ENCODE measurements at regions not wholly inside any gene's neighbourhood (a gene's known extent, or its start where the extent isn't known, plus 50 kb on each side); places are given as distances from the start of the nearest gene placed in this dataset.

GRCh38 chr1:11400567-11400966 lies 78.4 kb upstream of the DISP3 start:
- no peak for DNase-seq (ENCODE audit: low read depth in 1 of 2, low spot score in 1 of 2)
- TF ChIP-seq SPI1 (IDR thresholded peaks at IDR 0.05; ENCODE audit: borderline replicate concordance, low read depth) (no peak), CTCF (IDR thresholded peaks at IDR 0.05; ENCODE audit: insufficient read depth, low read length) (no peak), REST (IDR thresholded peaks at IDR 0.05; ENCODE audit: insufficient replicate concordance, low read depth) (no peak), GABPA (IDR thresholded peaks at IDR 0.05; ENCODE audit: low read depth) (no peak), POLR2AphosphoS5 (IDR thresholded peaks at IDR 0.05; ENCODE audit: low read depth) (no peak)
- H3K27ac ChIP-seq (replicated peaks), result no peak overlapping the region
- H3K4me3 ChIP-seq (replicated peaks; ENCODE audit: insufficient read depth, low read length), result no peak overlapping the region
- peaks cover 6% of the 10 kb centered on the region for H3K27me3 ChIP-seq (ENCODE audit: insufficient read depth, poor library complexity, severe bottlenecking)

- no peak for DNase-seq (ENCODE audit: low read depth in 1 of 2, low spot score in 1 of 2)
- Histone ChIP-seq H3K4me3 (replicated peaks; ENCODE audit: insufficient read depth, low read length) (no peak overlapping the region), H3K27ac (replicated peaks) (no peak overlapping the region), H3K27me3 (ENCODE audit: insufficient read depth, poor library complexity, severe bottlenecking) (no peaks in the 10 kb centered on the region)
- TF ChIP-seq CTCF (IDR thresholded peaks at IDR 0.05; ENCODE audit: insufficient read depth, low read length), result no peak
- no peak for TF ChIP-seq GABPA (IDR thresholded peaks at IDR 0.05; ENCODE audit: low read depth)
- TF ChIP-seq SPI1 (IDR thresholded peaks at IDR 0.05; ENCODE audit: borderline replicate concordance, low read depth), result no peak
- no peak for TF ChIP-seq POLR2AphosphoS5 (IDR thresholded peaks at IDR 0.05; ENCODE audit: low read depth)
Observed at GRCh38 chr1:11406845-11407244, 72.1 kb upstream of the DISP3 start.

- Histone ChIP-seq H3K27me3 (ENCODE audit: insufficient read depth, poor library complexity, severe bottlenecking) (no peaks in the 10 kb centered on the region), H3K27ac (replicated peaks) (no peak overlapping the region), H3K4me3 (replicated peaks; ENCODE audit: insufficient read depth, low read length) (no peak overlapping the region)
- no peak for TF ChIP-seq SPI1 (IDR thresholded peaks at IDR 0.05; ENCODE audit: borderline replicate concordance, low read depth)
- TF ChIP-seq REST (IDR thresholded peaks at IDR 0.05; ENCODE audit: insufficient replicate concordance, low read depth), result no peak
- TF ChIP-seq GABPA (IDR thresholded peaks at IDR 0.05; ENCODE audit: low read depth), result no peak
- no peak for DNase-seq (ENCODE audit: low read depth in 1 of 2, low spot score in 1 of 2)
Observed at GRCh38 chr1:11407301-11407994, 71.5 kb upstream of the DISP3 start.

- H3K4me3 ChIP-seq (replicated peaks; ENCODE audit: insufficient read depth, low read length), result no peak overlapping the region
- H3K27me3 ChIP-seq (ENCODE audit: insufficient read depth, poor library complexity, severe bottlenecking), result peaks cover 3% of the 10 kb centered on the region
- no peak overlapping the region for H3K27ac ChIP-seq (replicated peaks)
- DNase-seq (ENCODE audit: low read depth in 1 of 2, low spot score in 1 of 2), result no peak
- TF ChIP-seq CTCF (IDR thresholded peaks at IDR 0.05; ENCODE audit: insufficient read depth, low read length) (no peak), SPI1 (IDR thresholded peaks at IDR 0.05; ENCODE audit: borderline replicate concordance, low read depth) (no peak)
Observed at GRCh38 chr1:11412141-11412540, 66.8 kb upstream of the DISP3 start.

Data from HL-60 (cell line).